DOHH2 (cell line): ENCODE measurements at regions not wholly inside any gene's neighbourhood (a gene's known extent, or its start where the extent isn't known, plus 50 kb on each side); places are given as distances from the start of the nearest gene placed in this dataset.

Source experiments
- EZH2phosphoT487 ChIP-seq: fragments of 200-600 bp; sonication (generic); IDR thresholded peaks from 2 replicates; pipeline ENCODE4 v1.6.1; 2017; ENCODE audit warnings: borderline replicate concordance, mild to moderate bottlenecking, antibody characterized with exemption, low read length, moderate library complexity, mixed read lengths
- TF ChIP-seq, protein P1 (sequence below): fragments of 200-600 bp; sonication (generic); IDR thresholded peaks from one replicate; pipeline ENCODE4 v1.5.1; 2014; ENCODE audit warnings: antibody characterized with exemption, mild to moderate bottlenecking, low read depth, low read length; ENCODE audit not compliant: poor library complexity, severe bottlenecking

DNA sequence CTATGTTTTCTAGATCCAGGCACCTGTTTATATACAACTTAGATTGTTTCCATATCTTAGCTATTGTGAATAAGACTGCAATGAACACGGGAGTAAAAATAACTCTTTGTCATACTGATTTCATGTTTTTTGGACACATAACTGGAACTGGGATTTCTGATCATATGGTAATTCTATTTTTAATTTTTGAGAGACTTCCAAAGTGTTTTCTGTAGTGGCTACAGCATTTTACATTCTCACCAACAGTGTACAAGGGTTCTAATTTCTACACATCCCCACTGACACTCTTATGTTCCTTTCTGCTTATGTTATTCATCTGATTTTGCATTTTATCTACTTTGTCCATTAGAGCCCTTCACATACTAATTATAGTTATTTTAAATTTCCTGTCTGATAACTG lies 1152.9 kb downstream of the SLITRK1 start:
- TF ChIP-seq, protein P1, sequence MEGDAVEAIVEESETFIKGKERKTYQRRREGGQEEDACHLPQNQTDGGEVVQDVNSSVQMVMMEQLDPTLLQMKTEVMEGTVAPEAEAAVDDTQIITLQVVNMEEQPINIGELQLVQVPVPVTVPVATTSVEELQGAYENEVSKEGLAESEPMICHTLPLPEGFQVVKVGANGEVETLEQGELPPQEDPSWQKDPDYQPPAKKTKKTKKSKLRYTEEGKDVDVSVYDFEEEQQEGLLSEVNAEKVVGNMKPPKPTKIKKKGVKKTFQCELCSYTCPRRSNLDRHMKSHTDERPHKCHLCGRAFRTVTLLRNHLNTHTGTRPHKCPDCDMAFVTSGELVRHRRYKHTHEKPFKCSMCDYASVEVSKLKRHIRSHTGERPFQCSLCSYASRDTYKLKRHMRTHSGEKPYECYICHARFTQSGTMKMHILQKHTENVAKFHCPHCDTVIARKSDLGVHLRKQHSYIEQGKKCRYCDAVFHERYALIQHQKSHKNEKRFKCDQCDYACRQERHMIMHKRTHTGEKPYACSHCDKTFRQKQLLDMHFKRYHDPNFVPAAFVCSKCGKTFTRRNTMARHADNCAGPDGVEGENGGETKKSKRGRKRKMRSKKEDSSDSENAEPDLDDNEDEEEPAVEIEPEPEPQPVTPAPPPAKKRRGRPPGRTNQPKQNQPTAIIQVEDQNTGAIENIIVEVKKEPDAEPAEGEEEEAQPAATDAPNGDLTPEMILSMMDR, result no peak
- TF ChIP-seq EZH2phosphoT487, result no peak
